HG03280 (cell line): ENCODE measurements at regions not wholly inside any gene's neighbourhood (a gene's known extent, or its start where the extent isn't known, plus 50 kb on each side); places are given as distances from the start of the nearest gene placed in this dataset.

ENCODE experiments used
- ATAC-seq: cut with Tn5 transposase; IDR thresholded peaks from one replicate; pipeline ENCODE4 v1.9.1; 2021; ENCODE audit warnings: mild to moderate bottlenecking, moderate library complexity; ENCODE audit not compliant: unreplicated experiment

GRCh38 chr6:144335311-144335861 lies 50.3 kb downstream of the UTRN start:
- ATAC-seq, result no peak

- ATAC-seq, result peak; percentile 65
Measured at GRCh38 chr6:144335914-144336313, 50.8 kb downstream of the UTRN start.

- no peak for ATAC-seq
Measured at GRCh38 chr6:144336900-144337299, 51.8 kb downstream of the UTRN start.

GRCh38 chr6:144338474-144338873 lies 53.3 kb downstream of the UTRN start:
- no peak for ATAC-seq

GRCh38 chr6:144338951-144339700 lies 54.0 kb downstream of the UTRN start:
- no peak for ATAC-seq

GRCh38 chr6:144339859-144340452 lies 54.8 kb downstream of the UTRN start:
- no peak for ATAC-seq

GRCh38 chr6:144340541-144341371 lies 55.6 kb downstream of the UTRN start:
- ATAC-seq, result no peak

- ATAC-seq, result no peak
Measured at GRCh38 chr6:144341831-144342527, 56.8 kb downstream of the UTRN start.

GRCh38 chr6:144343701-144344428 lies 58.7 kb downstream of the UTRN start:
- ATAC-seq, result peak; percentile 40

- ATAC-seq, result peak; percentile 62
Measured at GRCh38 chr6:144344646-144345045, 59.5 kb downstream of the UTRN start.

- ATAC-seq, result no peak
Measured at GRCh38 chr6:144345451-144345850, 60.3 kb downstream of the UTRN start.

GRCh38 chr6:144346719-144347447 lies 61.7 kb downstream of the UTRN start:
- no peak for ATAC-seq

GRCh38 chr6:144347448-144347759 lies 62.3 kb downstream of the UTRN start:
- no peak for ATAC-seq

GRCh38 chr6:144347933-144348332 lies 62.8 kb downstream of the UTRN start:
- ATAC-seq, result no peak

- no peak for ATAC-seq
Measured at GRCh38 chr6:144349690-144350527, 64.8 kb downstream of the UTRN start.

GRCh38 chr6:144350528-144350880 lies 65.4 kb downstream of the UTRN start:
- ATAC-seq, result no peak

GRCh38 chr6:144351379-144352127 lies 66.4 kb downstream of the UTRN start:
- no peak for ATAC-seq

GRCh38 chr6:144352331-144352730 lies 67.2 kb downstream of the UTRN start:
- ATAC-seq, result no peak
